Activated gamma-delta T cell (primary cell): ENCODE measurements at regions not wholly inside any gene's neighbourhood (a gene's known extent, or its start where the extent isn't known, plus 50 kb on each side); places are given as distances from the start of the nearest gene placed in this dataset.
A peak's percentile ranks its signal among the peaks of the same experiment; 100 is the strongest.

Experiments
- DNase-seq: peaks from one replicate; lab custom pipeline; 2025; lab: John Stamatoyannopoulos, UW

- no peak for DNase-seq
These were observed 191.5 kb downstream of the ZBBX start for GRCh38 chr3:167188592-167188991.

GRCh38 chr3:167187221-167187620, 192.9 kb downstream of the ZBBX start:
- DNase-seq, result no peak

- DNase-seq, result no peak
These were observed 195.6 kb downstream of the ZBBX start for GRCh38 chr3:167184511-167184910.

- DNase-seq, result no peak
These were observed 207.7 kb downstream of the ZBBX start for GRCh38 chr3:167172377-167172776.

GRCh38 chr3:167167491-167167890, 212.6 kb downstream of the ZBBX start:
- no peak for DNase-seq

GRCh38 chr3:167166594-167167253, 213.4 kb downstream of the ZBBX start:
- DNase-seq, result no peak

GRCh38 chr3:167166012-167166411, 214.1 kb downstream of the ZBBX start:
- DNase-seq, result no peak

- DNase-seq, result no peak
These were observed 216.5 kb downstream of the ZBBX start for GRCh38 chr3:167163580-167163979.

GRCh38 chr3:167162083-167162482, 218.0 kb downstream of the ZBBX start:
- DNase-seq, result no peak

GRCh38 chr3:167160781-167161180, 219.3 kb downstream of the ZBBX start:
- DNase-seq, result no peak

GRCh38 chr3:167151636-167152035, 228.5 kb downstream of the ZBBX start:
- no peak for DNase-seq

GRCh38 chr3:167148136-167148535, 232.0 kb downstream of the ZBBX start:
- DNase-seq, result no peak

GRCh38 chr3:167146911-167147310, 233.2 kb downstream of the ZBBX start:
- DNase-seq, result no peak

- DNase-seq, result no peak
These were observed 254.3 kb downstream of the ZBBX start for GRCh38 chr3:167125612-167126407.

GRCh38 chr3:167120828-167121227, 259.3 kb downstream of the ZBBX start:
- no peak for DNase-seq

- DNase-seq, result peak; percentile 7
These were observed 263.8 kb downstream of the ZBBX start for GRCh38 chr3:167116120-167116922.

GRCh38 chr3:167115331-167115934, 264.7 kb downstream of the ZBBX start:
- no peak for DNase-seq

GRCh38 chr3:167114619-167115018, 265.5 kb downstream of the ZBBX start:
- no peak for DNase-seq

- no peak for DNase-seq
These were observed 266.9 kb downstream of the ZBBX start for GRCh38 chr3:167113035-167113830.

GRCh38 chr3:167110901-167111300, 269.2 kb downstream of the ZBBX start:
- DNase-seq, result no peak

- no peak for DNase-seq
These were observed 270.4 kb downstream of the ZBBX start for GRCh38 chr3:167109746-167110145.
